ENCODE measurements at regions not wholly inside any gene's neighbourhood (a gene's known extent, or its start where the extent isn't known, plus 50 kb on each side); places are given as distances from the start of the nearest gene placed in this dataset.
A peak's percentile ranks its signal among the peaks of the same experiment; 100 is the strongest.

DNA sequence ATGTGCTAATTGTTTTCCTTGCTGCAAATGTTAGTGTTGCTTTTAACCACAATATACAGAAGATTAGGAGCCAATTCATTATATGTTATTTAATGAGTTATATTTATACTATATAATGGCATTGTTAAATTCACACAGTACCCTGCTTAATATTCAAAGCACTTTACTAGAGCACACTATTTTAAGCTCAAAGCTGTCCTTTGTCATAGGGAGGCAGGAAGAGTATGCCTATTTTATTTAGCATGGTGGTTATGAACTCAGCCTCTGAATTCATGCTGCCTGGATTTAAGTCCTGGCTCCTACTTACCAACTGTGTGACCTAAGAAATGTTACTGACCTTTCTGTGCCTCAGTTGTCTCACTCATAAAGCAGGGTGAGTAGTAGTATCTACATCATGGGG lies 80.5 kb downstream of the FASTKD2 start:
- no peak for DNase-seq

DNA sequence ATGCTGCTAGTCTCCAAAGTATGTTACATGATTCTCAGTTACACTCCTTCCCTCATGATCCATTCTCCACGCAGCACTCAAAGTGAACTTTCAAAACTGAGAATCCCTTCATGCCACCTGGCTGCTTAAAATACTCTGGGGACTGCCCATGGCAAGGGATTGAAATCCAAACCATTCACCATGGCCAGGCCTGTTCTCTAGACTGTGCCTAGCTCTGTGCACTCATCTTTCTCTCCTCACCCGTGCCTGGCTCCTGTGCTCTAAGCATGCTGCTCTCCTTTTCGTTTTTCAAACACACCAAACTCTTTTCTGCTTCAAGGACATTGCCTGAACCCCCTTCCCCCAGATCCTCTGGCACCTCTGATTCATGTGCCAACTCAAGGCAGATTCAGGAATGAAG lies 80.9 kb downstream of the FASTKD2 start:
- DNase-seq = no peak

DNA sequence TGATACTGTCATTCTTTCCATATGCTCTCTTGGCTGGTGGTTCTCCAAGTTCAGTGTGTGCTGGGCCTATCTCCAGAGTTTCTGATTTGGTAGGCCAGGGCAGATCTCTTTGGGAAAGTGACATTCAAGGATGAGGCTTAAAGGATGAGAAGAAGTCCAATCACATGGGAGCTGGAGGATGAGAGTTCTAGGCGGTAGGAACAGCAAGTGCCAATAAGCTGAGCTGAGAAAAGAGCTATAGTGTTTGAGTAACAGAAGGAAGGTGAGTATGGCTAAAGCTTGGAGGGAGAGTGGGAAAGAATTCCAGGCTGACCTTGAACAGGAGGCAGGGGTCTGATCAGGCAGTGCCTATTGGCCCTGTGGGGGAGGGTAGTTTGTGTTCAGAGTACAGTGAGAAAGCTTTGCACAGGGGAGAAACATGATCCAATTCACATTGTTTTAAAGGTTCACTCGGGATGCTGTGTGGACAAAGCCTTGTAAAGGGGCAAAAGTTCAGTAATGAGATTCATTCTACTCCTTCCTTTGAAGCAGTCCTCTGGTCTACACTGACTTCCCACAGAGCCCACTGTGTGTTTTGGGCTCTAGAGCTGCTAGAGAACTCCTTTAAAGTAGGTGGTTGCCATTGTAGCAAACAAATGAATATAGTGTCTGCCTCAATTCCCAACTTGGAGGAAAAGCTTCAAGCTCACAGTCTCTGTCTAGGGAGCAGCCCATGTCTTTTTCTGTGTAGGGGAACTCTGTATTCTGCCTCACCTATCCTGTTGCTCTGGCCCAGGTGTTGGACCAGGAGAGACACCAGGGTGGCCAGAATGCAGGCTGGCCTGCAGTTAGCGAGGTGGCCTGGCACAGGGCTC lies 81.8 kb downstream of the FASTKD2 start:
- DNase-seq = no peak

DNA sequence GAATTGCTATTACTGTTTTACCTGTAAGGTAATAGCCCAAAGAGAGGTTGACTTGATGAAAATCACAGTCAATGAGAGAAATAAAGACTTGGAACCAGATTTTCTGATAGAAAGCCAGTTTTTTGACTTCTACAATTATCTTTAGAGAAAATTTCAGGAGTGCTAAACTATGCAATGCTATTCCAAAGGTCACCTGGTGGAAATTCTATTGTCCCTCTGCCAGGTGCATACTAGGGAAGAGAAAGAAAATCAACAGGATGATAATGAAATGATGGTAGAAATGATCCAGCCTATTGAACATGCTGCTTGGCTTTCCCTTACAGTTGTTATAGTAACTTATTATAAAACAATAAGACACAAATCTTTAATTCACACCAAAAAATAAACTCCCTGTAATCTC lies 85.0 kb downstream of the FASTKD2 start:
- DNase-seq = no peak

DNA sequence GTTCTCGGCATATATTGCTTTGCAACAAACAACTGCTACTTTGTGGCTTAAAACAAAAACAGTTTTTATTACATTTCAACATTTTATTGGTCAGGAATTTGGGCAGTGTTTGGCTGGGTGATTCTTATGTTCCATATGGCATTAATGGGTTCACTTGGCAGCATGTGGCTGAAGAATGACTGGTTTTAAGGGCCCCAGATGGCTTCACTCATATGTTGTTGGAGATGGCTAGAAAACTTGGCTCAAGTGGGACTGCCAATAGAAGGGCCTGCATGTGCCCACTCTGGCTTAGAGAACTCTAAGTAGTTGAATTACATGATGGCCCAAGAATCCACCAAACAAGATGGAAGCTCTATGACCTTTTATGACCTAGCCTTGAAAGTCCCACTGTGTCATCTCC lies 86.1 kb downstream of the FASTKD2 start:
- DNase-seq = no peak

DNA sequence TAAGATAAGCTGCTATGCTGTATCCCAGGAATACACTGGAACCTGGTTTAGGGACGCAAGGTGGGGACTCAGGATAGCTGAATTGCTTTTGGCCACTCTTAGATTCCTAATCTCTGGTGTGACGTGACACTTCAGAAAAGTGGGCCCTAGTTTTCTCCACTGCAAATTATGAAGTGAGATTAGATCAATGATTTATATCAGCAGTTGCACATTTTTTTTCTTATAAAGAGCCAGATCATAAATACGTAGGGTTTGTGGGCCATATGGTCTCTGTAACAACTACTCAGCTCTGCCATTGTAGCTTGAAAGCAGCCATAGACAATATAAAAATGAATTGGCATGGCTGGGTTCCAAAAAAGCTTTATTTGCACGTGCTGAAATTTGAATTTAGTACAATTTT lies 85.4 kb upstream of the CPO start:
- DNase-seq = no peak

DNA sequence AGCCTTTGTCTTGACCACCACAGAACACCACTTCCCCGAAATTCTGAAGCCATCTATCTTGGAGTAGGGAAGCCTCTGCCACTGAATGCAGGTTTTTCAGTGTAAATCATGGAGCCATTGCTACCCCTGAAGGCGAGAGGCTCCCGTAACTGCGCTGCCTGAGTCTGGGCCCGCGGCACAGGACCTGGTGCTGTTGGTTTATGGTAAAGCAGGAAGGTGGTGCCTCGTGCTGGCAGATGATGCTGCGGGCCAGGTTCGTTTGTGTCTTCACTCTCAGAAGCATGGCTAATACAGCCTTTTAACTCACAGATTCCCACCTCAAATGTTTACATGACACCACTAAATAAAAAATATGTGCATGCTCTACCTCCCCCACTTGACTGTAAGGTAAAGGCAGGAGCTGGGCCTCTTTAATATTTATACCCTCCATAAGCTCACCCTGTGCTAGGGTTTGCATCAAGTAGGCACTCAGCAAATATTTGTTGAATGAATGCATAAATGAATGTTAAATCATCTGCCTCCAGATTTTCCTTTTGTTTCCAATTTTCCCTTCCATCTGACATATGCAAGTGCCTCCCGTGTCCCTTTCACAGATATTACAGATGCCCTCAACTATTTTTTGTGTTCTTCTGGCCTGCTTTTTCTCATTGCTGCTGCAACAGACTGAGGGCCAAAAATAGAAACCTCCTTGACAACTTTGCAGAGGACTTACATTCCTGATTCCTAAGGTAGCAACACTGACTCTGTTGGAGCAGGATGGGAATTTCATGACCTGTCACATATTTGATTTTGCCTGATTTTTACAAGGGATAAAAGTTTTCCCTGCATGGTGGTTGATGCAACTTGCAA lies 83.5 kb upstream of the CPO start:
- DNase-seq = no peak

DNA sequence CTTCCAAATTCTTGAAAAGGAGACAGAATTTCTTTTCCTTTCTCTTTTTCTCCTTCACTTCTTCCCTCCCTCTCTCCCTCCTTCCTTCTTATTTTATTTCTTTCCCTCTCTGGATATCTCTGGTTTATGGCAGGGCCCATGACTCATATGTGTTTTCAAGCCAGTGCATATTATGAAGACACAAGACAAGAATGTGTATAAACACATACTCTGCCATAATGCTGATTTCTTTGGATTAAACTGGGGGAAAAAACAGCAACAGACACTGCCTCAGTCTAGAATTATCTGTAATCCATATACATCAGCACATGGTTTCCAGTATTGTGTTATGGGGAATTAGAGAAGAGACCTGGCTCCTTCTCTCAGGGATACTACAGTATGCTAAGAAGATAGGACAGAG lies 82.8 kb upstream of the CPO start:
- DNase-seq = no peak

DNA sequence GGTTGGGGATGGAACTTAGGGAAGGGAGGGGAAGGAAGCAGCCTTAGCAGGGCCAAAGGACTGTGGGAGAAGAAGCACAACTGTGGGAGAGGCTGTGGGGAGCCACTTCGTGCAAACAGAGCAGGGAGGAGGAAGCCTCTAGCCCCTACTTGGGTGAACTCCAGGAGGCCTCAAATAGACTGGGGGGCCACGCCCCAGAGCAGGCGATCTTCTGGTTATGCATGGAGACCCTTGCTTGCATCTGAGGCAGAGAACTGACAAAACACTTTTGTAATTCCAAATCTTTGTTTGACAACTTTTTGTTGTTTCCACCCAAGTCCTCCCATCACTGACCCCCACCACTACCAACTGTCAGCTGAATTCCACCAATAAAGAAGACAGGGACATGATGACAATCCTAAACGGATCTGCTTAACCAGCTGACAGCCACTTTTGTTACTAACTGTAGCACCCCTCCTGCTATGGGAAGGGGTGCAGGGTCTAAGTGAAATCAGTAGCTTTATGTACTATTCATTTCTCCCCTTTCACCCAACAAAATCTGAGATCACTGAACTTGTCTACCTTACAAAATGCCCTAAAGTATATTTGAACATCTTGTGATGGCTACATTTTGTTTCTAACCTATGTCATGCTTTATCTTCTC lies 80.5 kb upstream of the CPO start:
- peak; percentile 8 for DNase-seq

DNA sequence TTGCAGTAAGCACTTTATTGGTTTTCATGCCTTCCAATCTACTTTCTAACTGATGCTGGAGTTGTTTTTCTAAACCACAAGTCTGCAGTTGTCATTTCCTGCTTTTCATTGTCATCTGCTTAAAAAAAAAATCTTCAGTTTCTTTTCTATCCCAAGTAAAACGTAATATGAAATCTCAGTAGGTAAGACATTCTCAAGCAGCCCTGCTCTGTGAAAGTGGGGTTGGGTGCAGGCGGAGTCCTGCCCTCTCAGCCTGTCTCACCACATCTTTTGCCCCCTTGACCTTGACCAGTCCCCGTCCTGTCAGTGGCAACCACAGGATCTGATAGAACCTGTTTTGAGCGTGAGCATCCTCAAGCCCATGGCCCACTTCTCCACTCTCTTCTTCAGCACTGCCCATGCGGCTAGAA lies 80.0 kb upstream of the CPO start:
- DNase-seq = peak; percentile 53

DNA sequence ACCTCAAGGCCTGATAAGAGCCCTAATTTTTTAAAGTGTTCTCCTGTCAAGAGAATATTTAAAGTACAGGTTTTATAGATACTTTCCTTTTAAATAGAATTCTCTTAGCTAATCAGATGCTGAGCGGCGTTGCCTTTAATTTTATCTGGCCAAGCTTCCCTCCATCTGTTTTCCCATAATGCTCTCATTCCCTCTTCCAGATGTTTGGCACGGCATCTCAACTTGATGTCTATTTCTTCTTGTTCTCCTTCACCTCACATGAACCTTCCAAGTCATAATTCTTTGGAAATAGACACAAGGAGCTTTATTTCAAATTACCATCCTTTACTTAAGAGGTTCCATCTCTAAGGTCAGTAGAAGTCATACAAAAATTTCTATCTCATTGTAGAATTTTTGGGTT lies 76.1 kb upstream of the CPO start:
- DNase-seq = peak; percentile 2

DNA sequence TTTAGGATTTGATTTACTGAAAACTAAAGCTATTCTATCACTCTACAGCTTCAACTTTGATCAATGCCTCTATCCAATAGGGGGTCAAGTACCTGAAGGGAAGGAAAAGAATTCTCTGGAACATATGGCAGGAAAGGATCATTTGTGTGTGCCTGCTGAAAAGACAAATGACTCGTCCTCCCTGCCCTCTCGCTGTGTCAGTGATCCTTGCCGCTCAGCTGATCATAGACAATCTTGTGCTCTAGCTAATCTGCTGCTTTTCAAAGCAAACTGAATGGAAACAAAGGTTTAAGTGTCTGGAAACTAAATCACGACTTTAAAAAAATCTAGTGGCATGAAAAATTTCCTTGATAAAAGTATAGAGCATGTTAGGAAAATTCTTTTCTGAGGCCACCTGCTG lies 75.6 kb upstream of the CPO start:
- no peak for DNase-seq

DNA sequence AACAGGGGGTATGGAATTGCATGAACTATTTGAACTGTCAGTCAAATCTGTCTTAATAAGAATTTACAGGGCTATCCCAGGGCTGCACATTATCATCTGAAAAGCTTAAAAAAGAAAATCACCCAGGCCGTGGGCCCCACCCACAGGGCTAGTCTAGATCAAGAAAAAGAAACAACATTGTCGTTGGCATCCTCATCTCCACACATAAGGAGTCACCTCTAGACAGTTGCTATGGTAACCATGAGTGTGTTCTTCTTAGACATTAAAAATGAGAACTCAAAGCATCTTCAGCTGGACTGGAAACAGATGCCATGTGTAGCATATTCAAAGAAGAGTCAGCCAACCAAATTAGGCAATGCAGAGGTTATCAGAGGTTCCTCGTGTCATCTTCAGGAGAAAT lies 72.3 kb upstream of the CPO start:
- DNase-seq = no peak

DNA sequence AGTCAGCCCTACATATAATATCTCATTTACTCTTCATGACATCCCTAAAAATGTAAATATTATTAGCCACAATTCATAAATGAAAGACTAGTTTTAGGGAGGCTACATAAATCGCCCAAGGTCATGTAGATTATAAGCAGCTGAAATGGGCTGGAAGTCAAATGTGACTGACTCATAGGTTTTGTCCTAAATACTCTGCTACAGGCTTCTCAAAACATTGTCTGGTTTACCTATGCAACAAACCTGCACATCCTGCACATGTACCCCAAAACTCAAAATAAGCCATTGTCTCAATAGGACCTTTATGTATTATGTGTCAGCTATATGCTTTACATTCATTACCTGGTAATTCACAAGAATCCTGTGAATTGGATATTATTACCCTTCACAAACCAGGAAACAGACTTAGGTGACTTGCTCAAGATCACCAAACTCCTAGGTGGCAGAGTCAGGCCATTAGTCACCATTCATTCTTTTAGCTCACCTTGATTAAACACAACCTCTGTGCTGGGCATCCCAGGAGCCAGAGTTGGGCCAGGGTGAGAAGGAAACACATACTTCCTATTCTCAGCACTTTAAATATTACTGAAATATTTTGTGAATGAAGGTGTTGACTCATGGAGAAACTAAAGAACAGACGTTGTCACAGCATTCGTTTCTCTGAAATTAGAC lies 69.4 kb upstream of the CPO start:
- no peak for DNase-seq

DNA sequence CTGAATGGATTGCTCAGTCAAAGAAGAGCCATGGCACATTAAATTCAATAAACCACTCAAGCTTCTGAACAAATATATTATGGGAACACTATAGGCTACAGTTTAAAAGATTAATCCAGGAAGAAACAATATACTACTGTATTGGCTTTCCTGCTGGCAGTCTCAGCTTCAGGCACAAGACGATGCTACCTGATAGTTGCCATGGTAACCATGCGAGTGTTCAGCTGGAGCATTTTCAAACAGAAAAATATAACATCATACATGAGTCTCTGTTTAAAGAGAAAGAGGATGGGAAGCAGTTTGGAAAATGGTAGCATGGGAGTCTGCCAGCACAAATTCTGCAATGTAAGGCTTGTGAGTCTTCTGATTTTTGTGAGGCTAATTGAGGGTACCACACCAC lies 65.9 kb upstream of the CPO start:
- peak; percentile 60 for DNase-seq

DNA sequence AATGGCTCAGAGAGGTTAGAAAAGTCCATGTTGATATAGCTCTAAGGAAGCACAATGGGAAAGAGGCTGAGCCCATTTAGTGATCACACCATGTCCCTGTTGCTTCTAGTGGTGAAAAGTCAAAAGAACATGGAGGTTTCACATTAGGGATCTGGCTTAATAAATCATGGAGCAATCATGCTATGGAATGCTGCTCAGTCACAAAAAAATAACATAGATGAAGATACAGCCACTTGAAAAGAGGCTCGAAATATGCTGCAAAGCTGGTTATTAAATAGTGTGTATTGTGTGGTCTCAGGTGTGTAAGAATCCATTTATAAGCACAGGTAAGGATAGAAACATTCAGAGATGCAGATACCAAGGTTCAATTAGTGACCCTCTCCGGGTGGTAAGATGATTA lies 63.6 kb upstream of the CPO start:
- no peak for DNase-seq

DNA sequence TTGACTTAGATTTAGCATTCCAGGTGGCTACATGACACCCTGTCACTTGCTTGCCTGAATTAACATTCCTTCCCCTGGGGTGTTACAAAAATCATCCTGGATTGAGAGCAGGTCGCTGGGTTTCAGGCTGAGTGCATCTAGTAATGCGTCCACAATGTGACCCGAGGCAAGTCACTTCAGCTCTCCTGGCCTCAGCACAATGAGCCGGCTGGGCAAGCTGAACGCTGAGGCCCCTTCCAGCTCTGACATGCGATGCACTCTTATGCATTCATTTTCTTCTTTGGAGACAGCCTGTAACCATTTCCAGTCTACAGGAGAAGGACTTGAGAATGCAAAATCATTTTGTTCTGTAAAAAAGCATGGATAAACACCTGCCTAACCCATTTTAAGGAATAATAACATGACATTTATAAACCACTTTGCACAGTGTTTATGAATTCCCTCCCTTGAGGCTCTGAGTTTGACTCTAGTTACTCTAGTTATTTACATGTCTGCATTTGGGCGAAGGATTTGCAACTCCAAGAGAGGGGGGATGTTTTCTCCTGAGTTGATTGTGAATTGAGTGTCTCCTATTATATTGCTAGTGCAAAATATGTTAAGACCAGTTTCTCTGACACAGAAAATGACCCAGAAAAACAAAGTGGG lies 63.0 kb upstream of the CPO start:
- no peak for DNase-seq

DNA sequence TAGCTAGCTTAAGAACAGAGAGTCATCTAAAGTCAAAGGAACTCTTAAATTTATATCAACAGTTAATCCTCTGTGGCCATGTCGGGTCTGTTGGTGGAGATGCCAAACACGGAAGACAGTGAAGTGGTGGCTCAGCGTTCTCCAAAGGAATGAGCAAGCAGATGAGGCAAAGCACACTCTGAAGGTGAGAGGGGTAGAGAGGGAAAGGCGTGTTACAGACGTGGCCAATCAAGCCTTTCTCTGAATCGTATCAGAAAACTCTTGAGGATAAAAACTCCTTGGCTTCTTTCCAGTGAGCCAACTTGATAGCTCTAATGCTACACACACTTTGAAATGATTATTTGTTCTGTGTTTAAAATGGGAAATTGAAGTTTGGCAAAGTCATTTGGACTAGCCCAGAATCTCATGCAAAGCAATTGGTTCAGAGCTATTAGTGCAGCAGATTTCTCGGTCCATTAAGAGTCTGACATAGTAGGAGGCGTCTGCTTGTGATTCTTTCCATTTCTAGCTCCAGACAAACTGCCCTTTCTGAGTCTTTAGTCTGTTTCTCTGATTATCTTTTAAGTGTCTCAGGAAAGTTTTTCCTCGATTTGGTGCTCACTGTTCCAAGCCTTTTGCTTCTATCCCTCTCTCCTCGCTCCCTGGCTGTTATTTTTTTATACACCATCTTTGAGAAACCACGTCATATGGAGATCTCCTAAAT lies 57.5 kb upstream of the CPO start:
- DNase-seq = no peak

DNA sequence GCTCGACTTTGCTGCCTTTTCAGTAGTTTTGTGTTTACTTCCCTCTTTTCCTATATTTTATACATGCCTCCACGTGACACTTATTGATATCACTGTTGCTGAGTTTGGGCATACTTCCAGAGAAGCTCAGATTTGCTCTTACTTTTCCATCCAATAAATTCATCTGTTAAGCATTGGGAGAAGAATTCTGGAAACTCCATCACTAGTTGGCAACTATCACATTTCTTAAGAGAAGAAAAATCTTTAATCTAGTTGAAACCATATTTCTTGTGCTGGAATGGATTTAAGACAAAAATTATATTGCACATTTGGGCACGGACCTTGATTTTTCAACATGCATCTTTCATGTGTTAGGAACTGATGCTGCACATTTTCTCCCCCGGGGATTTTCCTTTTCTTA lies 52.6 kb upstream of the CPO start:
- no peak for DNase-seq

DNA sequence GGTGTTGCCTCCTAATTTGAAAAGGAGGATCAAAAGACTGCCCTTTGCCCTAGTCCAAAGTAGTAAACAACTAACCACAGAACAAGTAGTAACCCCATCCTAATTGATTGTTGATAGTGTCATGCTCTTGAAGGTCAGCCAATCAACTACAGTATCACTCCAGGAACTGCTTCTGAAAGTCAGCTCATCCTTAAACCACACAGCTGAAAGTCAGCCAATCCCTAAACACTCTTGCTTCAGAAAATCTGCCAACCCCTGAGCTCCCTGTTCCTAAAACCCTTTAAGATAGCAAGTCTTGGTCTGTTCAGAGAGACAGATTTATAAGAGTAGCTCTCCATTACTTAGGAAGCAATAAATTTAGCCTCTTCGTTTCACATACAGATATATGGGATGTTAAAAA lies 51.6 kb upstream of the CPO start:
- DNase-seq = no peak

Data from hematopoietic multipotent progenitor cell treated with erythropoietin and hydrocortisone succinate and interleukin-3 and kit ligand, for 4 days (in vitro differentiated cells).